UCSD-AML1 (cell line): ENCODE measurements at regions not wholly inside any gene's neighbourhood (a gene's known extent, or its start where the extent isn't known, plus 50 kb on each side); places are given as distances from the start of the nearest gene placed in this dataset.
"Not testable (repeated sequence)": the region's sequence is repeated elsewhere in the genome, so short reads cannot be mapped to it uniquely, and the experiment has no call there.

Source experiments
- DNase-seq: peaks from one replicate; lab custom pipeline; 2025; ENCODE audit not compliant: unreplicated experiment; lab: John Stamatoyannopoulos, UW

DNA sequence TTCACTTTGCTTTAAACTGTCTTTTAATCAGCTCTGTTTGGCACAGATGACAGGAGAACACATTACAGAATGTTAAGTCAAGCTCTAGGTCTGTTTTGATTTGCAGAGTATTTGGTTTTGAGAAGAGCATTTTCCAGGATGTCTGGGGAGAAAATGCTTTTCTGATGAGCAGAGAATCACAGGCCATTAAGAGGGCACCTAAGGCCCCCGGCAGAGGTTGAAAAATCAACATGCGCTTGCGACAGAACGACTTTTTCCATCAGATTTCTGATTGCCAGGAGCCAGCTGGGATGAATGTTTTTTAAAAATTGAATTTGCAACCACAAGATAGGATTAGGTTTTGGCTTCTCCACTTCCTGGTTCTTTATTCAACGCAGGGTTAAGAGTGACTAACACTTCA, 304.5 kb downstream of the JRKL start:
- DNase-seq: no peak

DNA sequence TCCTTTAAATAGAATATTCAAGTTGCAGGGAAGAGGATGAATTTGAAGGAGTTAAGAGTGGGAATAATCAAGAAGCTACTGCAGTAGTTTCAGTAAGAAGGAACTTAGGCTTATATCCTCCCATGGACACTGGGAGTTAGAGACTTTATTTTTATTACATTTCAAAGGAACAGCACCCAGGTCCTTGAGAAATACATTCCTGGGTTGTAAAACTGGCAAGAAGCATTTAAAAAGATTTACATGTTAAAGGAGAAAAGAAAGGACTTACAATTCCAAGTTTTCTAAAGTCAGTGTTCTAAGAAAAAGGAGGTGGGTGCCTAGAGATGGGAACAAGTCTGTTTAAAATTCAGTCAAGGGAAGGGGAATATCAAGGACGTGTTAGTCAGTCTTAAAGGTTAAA, 306.9 kb downstream of the JRKL start:
- DNase-seq: no peak

DNA sequence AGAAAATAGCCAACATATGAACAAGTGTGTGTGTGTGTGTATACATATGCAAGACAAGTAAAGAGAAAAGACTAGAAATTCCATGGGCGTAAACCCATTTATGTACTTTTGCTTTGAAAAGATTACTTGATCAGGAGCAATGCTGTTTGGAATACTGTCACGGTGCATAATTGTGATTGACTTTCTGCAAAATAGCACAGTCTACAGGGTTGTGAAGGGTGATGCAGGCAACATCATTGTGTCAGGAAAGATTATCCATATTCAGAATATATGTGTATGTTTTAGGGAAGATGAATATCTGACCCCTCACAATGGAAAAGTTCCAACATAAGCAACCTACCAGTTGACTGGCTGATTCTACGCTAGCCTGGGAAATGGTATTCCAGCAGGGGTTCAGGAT, 307.7 kb downstream of the JRKL start:
- DNase-seq: no peak

DNA sequence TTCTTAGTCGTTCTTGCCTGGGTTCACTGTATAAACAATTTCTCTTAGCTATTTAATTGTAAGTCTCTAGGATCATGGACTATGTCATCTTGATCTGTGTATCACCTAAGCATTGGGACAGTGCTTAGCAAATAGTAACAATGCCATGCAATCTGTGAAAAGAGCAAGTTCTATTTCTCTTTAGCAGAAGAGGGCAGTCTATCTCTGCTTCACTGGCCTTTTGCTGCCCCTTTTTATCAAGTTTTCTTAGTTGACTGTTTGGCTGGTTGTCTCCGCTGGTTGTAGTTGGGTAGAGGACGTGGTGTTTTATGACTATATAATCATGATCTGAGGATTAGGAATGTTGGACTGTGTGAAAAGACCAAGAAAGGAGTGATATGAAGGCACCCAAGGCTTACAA, 315.0 kb downstream of the JRKL start:
- no peak for DNase-seq

DNA sequence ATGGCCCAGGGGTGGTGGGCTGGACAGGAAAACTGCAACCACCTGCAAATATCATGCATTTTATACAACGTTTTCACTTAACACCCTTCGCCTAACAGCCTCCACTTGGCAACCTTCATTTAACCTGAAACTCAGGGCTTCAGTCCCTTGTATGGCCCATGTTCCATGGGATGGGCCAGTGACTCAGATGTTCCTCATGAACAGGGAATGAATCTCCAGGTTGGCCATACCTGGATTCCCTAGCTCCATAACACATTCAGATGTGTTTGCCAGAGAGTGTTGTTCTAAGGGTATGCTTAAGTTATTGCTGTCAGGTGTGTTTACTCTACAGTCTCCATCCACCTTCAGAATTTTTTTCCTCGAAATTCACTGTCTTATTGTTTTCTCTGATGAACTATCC, 316.9 kb downstream of the JRKL start:
- no peak for DNase-seq

DNA sequence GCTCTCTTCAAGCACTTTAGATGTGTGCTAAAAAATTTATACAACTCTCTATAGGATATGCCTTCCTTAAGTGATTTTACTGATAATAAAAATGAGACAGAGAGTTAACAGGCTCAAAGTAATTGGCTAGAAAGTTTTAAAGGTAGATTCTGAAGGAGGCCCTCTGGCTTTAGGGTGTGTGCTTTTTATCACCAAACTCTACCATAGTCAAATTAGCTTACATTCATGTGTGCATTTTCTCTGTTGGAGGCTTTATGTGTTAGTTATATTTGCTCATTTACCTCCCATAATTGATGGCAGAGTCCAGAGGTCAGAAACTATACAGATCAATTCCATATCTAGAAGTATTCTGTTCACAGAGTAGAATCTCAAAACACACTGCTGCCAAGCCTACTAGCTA, 317.5 kb downstream of the JRKL start:
- DNase-seq: no peak

DNA sequence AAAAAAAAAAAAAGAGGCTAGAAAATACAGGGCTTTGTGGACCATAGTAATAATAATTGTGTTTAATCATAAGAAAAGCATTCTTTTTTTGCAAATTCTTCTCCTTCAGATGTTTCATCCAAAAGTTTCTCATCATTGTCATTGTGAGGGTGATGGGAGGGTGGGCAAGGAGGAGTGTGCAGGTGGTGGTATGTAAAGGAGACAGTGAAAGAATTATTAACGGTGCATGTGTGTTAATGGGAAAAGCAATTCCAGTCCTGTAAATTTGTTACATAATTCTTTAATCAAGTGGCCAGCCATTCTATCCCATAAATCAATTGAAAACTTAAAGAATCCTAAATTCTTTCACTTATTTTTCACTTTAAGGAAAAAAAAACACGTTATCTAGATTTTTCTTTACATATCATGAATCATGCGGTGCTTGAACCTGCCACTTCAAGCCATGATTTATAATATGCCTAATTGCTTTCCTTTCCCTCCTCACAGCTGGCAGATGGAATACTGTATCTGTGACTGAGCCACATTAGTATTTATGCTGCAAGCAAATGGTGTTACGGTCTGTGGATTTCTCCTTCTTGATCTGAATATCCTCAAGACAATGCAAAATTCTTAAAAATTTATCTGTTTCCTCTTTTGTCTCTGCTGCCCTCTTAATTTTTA, 318.5 kb downstream of the JRKL start:
- no peak for DNase-seq

DNA sequence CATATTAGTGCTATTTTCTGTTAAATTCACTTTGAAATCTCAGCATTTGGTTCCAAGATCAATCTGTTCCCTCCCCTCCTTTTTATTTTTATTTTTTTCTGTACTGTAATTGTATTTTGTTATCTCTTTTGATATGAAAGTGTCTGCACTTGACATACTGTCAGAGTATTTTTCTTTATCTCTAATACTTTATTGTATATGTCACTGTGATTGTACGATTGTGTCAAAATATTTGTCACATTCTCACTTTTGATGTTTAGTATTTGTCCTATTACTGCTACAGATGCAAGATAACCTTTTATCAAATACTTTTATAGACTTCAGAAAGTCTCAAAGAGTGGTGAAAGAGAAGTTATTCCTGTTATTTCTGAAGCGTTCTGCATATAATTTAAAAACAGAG, 323.5 kb downstream of the JRKL start:
- no peak for DNase-seq

DNA sequence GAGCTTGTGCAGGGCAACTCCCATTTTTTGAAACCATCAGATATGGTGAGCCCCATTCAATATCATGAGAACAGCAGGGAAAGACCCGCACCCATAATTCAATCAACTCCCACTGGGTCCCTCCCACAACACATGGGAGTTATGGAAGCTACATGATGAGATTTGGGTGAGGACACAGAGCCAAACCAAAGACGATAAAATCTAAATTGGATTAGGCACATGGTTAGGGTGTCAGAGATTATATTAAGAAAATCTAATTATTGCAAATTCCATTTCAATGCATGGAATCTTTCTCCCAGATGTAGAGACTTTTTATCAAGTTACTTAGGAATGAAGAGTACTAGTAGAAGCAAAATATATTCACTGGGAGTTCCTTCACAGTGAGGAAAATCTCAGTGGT, 324.9 kb downstream of the JRKL start:
- DNase-seq: no peak

DNA sequence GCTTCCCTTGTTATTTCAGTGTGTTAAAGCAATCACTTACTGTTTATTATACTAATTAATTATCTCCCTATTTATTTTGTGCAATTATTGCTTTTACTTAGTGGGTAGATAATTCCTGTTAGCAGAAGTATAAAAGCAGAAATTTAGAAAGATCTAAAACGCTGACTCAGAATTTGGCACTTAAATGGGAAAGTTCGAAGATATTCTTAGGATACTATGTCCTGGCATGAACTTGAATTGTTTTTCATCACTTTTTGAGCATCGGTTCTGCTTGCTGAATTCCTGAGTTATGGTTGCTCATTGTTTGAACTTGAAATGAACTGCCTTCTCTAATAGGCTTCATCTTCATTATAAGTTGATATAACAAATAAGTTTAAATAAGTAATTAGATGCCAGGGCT, 325.4 kb downstream of the JRKL start:
- DNase-seq: no peak

DNA sequence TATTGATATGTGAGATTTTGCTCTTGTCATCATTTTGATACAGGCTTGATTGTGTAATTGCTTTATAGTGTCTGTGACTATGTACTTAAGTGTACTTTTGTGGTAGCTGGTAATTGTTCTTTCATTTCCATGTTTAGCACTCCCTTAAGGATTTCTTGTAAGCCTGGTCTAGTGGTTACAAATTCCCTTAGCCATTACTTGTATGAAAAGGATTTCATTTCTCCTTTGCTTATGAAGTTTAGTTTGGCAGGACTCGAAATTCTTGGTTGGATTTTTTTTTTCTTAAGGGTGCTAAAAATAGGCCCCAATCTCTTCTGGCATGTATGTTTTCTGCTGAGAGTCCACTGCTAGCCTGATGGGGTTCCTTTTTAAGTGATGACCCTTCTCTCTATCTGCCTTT, 346.8 kb downstream of the JRKL start:
- no peak for DNase-seq

DNA sequence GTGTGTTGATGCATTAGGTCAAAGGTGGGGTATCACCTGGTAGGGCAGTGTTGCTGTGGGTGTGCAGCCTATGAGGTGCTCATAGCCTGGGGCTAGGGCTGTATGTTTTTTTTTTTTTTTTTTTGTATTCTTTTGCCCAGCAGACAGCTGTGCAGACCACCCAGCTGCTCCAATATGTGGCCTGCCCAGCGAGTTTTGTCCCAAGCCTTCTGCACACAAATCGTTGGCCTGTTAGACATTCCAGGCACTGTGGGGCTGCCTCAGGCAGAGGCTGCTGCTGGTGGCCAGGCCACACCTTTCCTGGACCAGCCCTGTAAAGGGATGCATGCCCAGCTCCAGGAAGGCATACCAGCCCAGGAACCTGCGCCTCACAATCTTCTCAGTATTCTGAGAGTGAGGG, 348.5 kb downstream of the JRKL start:
- DNase-seq: no peak

DNA sequence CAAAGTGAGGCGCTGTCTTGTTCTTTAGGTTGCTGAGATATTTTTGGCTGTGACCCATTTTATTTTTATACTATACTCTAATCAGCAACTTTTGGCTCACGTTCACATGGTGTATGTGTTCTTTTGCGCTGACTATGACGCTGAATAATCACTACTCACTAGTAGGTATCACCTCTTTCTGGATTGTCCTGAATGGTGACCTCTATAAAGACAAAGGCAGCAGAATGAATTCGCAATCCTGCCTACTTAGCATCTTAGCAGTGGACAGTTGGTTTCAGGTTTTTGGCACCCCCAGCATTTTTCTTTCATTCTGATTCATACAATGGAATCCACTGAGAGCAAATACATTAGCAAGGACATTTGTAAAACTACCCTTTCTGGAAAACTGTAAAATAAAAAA, 351.3 kb downstream of the JRKL start:
- no peak for DNase-seq

DNA sequence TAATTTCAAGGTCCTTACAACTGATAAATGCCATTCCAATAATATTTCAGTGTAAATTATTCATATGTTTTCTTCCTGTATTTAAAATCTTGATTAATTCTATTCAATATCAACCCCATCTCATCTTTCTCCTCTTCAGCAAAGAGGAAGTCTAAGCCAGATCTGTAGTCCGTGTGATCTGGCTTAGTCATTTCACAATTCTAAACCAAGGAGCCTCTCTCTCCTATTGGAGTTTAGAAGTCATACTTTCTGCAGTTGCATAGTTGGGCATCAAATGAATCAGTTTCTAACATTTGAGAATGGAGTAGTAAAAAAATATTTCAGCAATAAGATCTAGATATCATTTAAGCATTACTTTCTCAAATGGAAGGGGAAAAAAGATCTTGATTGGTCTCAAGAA, 354.9 kb downstream of the JRKL start:
- no peak for DNase-seq

DNA sequence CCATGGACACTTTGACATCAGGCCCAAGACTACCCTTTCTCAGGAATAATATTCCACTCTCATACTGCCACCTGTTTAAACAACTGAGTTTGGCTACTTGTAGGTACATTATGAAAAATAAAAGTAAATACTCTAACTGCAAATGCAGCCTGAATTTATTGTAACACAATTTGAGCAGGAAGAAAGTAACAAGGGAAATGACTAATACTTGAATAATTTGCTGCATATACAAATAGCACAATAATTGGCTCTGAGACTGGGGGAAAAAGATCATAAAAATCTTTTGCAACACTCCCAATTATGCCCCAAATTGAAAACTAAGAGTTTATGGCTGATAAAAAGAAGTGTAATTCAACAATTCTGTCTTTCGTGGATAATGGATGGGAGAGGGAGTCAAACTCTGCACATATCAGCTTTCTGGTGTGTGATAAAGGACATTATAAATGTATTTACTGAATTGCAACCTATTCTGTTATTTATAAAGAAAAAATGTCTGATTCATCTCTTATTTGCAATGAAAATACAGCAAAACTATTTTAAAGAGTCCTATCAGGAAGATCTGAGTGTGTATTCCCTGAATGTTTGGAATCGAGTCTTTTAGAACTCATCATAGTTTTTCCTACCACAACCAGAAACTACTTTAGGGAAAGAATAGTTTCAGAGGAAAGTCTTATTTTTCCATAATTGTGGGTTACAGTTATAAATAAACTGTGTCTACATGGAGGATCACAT, 359.0 kb downstream of the JRKL start:
- no peak for DNase-seq

DNA sequence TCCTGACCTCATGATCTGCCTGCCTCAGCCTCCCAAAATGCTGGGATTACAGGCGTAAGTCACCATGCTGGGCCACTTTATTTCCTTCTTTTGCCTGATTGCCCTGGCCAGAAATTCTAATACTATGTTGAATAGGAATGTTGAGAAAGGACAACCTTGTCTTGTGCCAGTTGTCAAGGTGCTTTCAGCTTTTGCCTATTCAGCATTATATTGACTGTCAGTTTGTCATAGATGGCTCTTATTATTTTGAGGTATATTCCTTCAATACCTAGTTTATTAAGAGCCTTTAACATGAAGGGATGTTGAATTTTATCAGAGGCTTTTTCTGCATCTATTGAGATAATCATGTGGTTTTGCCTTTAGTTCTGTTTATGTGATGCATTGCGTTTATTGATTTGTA, 362.0 kb downstream of the JRKL start:
- DNase-seq: not testable (repeated sequence)

DNA sequence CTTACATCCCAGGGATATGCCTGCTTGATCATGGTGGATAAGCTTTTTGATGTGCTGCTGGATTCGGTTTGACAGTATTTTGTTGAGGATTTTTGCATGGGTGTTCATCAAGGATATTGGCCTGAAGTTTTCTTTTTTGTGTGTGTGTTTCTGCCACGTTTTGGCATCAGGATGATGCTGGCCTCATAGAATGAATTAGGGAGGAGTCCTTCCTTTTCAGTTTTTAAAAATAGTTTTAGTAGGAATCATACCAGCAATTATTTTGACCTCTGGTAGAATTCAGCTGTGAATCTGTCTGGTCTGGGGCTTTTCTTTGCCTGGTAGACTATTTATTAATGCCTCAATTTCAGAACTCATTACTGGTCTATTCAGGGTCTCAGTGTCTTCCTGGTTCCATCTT, 362.4 kb downstream of the JRKL start:
- DNase-seq: no peak

DNA sequence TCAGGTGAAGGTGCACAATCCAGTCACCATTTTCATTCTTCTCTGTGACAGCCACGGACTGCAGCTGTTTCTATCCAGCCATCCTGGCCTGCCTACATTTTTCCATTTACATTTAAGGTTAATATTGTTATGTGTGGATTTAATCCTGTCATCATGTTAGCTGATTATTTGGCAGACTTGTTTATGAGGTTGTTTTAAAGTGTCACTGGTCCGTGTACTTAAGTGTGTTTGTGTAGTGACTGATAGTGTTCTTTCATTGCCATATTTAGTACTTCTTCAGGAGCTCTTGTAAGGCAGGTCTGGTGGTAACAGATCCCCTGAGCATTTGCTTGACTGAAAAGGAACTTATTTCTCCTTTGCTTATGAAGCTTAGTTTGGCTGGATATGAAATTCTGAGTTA, 364.2 kb downstream of the JRKL start:
- DNase-seq: no peak

DNA sequence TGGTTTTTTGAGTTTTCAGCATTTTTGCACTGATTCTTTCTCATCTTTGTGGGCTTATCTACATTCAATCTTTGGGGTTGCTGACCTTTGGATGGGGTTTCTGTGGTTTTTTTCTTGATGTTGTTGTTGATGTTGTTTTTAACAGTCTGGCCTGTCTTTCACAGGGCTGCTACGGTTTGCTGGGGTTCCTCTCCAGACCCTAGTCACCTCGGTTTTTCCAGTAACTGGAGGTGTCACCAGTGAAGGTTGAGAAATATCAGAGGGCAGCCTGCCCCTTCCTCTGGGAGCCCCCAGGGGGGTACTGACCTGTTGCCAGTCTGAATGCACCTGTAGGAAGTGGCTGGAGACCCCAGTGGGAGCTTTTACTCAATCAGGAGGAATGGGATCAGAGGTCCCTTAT, 365.4 kb downstream of the JRKL start:
- no peak for DNase-seq

DNA sequence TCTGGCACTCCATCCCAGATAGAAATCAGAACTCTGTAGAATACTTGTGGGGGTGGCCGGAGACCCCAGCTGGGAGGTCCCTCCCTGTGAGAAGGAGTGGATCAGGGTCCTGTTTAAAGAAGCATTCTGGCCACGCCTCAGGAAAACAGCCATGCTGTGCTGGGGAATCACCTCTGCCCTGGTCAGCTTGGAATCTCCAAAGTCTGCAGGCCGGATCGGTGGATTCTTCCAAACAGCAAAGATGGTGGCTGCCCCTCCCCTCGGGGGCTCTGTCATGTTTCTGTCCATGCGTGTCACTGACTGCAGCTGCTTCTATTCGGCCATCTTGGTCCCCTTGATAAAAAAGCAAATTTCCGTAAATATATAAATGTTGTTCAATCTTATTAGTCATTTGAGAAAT, 365.9 kb downstream of the JRKL start:
- DNase-seq: no peak

DNA sequence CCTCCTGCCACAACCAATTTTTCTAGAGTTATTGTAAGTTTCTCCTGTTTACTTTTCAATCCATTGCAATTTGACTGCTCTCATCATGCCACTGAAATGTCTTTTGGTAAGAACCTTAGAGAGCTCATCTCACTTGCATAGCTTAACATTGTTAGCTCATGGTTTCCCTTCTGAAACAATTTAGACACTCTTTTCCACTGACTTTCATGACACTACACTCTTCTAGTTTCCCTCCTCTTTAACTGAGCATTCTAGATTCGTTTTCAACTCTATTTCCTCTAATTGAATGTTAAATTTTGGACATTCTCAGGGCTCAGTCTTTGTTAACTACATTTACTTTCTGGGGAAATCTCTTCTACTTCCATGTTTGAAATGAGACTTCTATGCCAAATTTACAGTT, 369.1 kb downstream of the JRKL start:
- no peak for DNase-seq

DNA sequence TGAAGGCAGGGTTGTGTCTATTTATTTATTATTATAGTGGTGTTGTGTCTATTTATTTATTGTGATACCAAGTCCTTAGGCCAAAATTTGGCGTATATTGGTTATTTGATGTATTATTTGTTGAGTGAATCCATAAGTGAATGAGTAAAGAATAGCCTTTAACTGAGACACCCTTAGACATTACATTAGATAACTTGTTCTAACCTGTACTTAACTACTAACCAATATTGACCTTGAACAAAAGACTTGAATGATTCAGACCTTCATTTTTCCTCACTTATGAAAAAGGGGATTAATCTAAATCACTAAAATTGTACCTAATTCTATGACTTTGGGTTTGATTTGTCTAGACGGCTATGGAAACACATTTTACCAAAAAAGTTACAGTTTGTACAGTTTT, 370.5 kb downstream of the JRKL start:
- no peak for DNase-seq

DNA sequence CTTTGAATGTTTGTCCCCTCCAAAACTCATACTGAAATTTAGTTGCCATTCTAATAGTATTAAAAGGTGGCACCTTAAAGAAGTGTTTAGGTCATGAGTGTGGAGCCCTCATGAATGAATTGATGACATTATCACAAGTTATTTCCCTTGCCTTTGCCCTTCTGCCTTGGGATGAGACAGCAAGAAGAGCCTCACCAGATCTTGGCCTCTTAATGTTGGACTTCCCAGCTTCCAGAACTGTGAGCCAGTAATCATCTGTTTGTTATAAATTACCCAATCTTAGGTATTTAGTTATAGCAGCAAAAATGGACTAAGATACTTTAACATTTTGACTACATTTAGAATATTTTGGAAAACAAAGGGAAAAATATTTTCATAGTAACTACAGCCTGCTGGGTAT, 371.0 kb downstream of the JRKL start:
- no peak for DNase-seq
